ENCODE measurements at regions not wholly inside any gene's neighbourhood (a gene's known extent, or its start where the extent isn't known, plus 50 kb on each side); places are given as distances from the start of the nearest gene placed in this dataset.

DNA sequence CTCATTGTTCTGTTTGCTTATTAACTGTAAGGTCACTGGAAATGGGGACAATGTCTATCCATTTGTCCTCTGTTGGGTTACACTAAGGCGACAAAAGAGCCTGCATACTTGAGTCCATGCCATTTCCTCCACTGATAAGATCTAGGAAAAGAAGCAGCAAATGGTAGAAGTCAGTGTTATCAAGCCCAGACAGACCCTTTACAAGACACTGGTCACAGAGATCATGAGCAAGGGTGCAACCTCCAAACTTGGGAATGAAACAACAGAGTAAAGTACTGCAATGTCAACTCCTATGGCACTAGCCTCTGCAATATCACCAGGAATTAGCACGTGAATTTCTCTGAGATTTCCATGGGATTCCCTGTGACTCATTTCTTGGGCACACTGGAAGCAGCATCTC lies 126.9 kb downstream of the ID4 start:
- TF ChIP-seq ZNF701 (tag by site-specific recombination; IDR thresholded peaks at IDR 0.05), result no peak
- TF ChIP-seq, protein P1, sequence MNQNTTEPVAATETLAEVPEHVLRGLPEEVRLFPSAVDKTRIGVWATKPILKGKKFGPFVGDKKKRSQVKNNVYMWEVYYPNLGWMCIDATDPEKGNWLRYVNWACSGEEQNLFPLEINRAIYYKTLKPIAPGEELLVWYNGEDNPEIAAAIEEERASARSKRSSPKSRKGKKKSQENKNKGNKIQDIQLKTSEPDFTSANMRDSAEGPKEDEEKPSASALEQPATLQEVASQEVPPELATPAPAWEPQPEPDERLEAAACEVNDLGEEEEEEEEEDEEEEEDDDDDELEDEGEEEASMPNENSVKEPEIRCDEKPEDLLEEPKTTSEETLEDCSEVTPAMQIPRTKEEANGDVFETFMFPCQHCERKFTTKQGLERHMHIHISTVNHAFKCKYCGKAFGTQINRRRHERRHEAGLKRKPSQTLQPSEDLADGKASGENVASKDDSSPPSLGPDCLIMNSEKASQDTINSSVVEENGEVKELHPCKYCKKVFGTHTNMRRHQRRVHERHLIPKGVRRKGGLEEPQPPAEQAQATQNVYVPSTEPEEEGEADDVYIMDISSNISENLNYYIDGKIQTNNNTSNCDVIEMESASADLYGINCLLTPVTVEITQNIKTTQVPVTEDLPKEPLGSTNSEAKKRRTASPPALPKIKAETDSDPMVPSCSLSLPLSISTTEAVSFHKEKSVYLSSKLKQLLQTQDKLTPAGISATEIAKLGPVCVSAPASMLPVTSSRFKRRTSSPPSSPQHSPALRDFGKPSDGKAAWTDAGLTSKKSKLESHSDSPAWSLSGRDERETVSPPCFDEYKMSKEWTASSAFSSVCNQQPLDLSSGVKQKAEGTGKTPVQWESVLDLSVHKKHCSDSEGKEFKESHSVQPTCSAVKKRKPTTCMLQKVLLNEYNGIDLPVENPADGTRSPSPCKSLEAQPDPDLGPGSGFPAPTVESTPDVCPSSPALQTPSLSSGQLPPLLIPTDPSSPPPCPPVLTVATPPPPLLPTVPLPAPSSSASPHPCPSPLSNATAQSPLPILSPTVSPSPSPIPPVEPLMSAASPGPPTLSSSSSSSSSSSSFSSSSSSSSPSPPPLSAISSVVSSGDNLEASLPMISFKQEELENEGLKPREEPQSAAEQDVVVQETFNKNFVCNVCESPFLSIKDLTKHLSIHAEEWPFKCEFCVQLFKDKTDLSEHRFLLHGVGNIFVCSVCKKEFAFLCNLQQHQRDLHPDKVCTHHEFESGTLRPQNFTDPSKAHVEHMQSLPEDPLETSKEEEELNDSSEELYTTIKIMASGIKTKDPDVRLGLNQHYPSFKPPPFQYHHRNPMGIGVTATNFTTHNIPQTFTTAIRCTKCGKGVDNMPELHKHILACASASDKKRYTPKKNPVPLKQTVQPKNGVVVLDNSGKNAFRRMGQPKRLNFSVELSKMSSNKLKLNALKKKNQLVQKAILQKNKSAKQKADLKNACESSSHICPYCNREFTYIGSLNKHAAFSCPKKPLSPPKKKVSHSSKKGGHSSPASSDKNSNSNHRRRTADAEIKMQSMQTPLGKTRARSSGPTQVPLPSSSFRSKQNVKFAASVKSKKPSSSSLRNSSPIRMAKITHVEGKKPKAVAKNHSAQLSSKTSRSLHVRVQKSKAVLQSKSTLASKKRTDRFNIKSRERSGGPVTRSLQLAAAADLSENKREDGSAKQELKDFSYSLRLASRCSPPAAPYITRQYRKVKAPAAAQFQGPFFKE (tag by site-specific recombination; IDR thresholded peaks at IDR 0.05; ENCODE audit: borderline replicate concordance), result no peak
- TF ChIP-seq, protein P2, sequence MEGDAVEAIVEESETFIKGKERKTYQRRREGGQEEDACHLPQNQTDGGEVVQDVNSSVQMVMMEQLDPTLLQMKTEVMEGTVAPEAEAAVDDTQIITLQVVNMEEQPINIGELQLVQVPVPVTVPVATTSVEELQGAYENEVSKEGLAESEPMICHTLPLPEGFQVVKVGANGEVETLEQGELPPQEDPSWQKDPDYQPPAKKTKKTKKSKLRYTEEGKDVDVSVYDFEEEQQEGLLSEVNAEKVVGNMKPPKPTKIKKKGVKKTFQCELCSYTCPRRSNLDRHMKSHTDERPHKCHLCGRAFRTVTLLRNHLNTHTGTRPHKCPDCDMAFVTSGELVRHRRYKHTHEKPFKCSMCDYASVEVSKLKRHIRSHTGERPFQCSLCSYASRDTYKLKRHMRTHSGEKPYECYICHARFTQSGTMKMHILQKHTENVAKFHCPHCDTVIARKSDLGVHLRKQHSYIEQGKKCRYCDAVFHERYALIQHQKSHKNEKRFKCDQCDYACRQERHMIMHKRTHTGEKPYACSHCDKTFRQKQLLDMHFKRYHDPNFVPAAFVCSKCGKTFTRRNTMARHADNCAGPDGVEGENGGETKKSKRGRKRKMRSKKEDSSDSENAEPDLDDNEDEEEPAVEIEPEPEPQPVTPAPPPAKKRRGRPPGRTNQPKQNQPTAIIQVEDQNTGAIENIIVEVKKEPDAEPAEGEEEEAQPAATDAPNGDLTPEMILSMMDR (tag by site-specific recombination; IDR thresholded peaks at IDR 0.05), result no peak
- TF ChIP-seq ZNF274 (IDR thresholded peaks at IDR 0.05; ENCODE audit: low read length), result no peak
- no peak for TF ChIP-seq ZNF274 (tag by site-specific recombination; IDR thresholded peaks at IDR 0.05; ENCODE audit: borderline replicate concordance)
- no peak for TF ChIP-seq ZNF626 (tag by site-specific recombination; IDR thresholded peaks at IDR 0.05)
- TF ChIP-seq IKZF3 (tag by site-specific recombination; IDR thresholded peaks at IDR 0.05), result no peak
- TF ChIP-seq, protein P3, sequence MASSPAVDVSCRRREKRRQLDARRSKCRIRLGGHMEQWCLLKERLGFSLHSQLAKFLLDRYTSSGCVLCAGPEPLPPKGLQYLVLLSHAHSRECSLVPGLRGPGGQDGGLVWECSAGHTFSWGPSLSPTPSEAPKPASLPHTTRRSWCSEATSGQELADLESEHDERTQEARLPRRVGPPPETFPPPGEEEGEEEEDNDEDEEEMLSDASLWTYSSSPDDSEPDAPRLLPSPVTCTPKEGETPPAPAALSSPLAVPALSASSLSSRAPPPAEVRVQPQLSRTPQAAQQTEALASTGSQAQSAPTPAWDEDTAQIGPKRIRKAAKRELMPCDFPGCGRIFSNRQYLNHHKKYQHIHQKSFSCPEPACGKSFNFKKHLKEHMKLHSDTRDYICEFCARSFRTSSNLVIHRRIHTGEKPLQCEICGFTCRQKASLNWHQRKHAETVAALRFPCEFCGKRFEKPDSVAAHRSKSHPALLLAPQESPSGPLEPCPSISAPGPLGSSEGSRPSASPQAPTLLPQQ (tag by site-specific recombination; IDR thresholded peaks at IDR 0.05), result no peak
- no peak for TF ChIP-seq ZNF302 (tag by site-specific recombination; IDR thresholded peaks at IDR 0.05; ENCODE audit: low read depth)
- TF ChIP-seq, protein P4, sequence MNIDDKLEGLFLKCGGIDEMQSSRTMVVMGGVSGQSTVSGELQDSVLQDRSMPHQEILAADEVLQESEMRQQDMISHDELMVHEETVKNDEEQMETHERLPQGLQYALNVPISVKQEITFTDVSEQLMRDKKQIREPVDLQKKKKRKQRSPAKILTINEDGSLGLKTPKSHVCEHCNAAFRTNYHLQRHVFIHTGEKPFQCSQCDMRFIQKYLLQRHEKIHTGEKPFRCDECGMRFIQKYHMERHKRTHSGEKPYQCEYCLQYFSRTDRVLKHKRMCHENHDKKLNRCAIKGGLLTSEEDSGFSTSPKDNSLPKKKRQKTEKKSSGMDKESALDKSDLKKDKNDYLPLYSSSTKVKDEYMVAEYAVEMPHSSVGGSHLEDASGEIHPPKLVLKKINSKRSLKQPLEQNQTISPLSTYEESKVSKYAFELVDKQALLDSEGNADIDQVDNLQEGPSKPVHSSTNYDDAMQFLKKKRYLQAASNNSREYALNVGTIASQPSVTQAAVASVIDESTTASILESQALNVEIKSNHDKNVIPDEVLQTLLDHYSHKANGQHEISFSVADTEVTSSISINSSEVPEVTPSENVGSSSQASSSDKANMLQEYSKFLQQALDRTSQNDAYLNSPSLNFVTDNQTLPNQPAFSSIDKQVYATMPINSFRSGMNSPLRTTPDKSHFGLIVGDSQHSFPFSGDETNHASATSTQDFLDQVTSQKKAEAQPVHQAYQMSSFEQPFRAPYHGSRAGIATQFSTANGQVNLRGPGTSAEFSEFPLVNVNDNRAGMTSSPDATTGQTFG (tag by site-specific recombination; IDR thresholded peaks at IDR 0.05; ENCODE audit: borderline replicate concordance), result no peak
- TF ChIP-seq ZNF416 (tag by site-specific recombination; IDR thresholded peaks at IDR 0.05), result no peak
- no peak for TF ChIP-seq ZNF670 (tag by site-specific recombination; IDR thresholded peaks at IDR 0.05; ENCODE audit: low read depth)
